Endothelial cell of umbilical vein (primary cell): ENCODE measurements at regions not wholly inside any gene's neighbourhood (a gene's known extent, or its start where the extent isn't known, plus 50 kb on each side); places are given as distances from the start of the nearest gene placed in this dataset.
A peak's percentile ranks its signal among the peaks of the same experiment; 100 is the strongest.

ENCODE experiments used
- BruUV-seq: library from RNA; stranded (reverse); fragments of 400-500 nt; replicated peaks from 2 replicates; lab custom pipeline; 2021; lab: Mats Ljungman, UMichigan
- CTCF ChIA-PET: fragments of 300-600, 350-600 bp; sonication (Branson Sonifier 250); formaldehyde crosslinking; loops from one replicate; lab custom pipeline; 2021; ENCODE audit warnings: antibody characterized with exemption, inconsistent platforms; lab: Charles Lee
- POLR2A ChIA-PET: fragments of 300-600, 350-600 bp; sonication (Branson Sonifier 250); formaldehyde crosslinking; loops from one replicate; lab custom pipeline; 2021; ENCODE audit warnings: antibody characterized with exemption, inconsistent platforms; lab: Charles Lee
- DNase-seq: peaks from one replicate; pipeline ENCODE4 v3.0.0-alpha.2; 2011; ENCODE audit warnings: low read depth, low spot score
- FAIRE-seq: peaks from 2 replicates; lab custom pipeline; 2011; peaks lifted over from hg19 to GRCh38; lab: Jason Lieb, UNC
- H2AFZ ChIP-seq: 2 replicates; pipeline ENCODE4 v1.6.0; 2012; ENCODE audit warnings: low read depth, low read length, control low read depth, inconsistent platforms
- H3K27ac ChIP-seq: 2 replicates; pipeline ENCODE4 v1.5.1; 2011; ENCODE audit warnings: low read depth, mild to moderate bottlenecking, control low read depth, low read length, moderate library complexity; ENCODE audit not compliant: insufficient read depth
- H3K27me3 ChIP-seq, 2 experiments: 2 replicates each; pipeline versions ENCODE4 v1.6.0 to v1.6.1; 2011; ENCODE audit warnings: low read length in 2 of 2, mixed read lengths in 1 of 2; ENCODE audit not compliant: control insufficient read depth in 2 of 2, insufficient read depth in 2 of 2
- H3K36me3 ChIP-seq, 2 experiments: 2 replicates in 1 of 2; 3 replicates in 1 of 2; pipeline ENCODE4 v1.5.1; 2011; ENCODE audit warnings: low read length in 2 of 2, mild to moderate bottlenecking in 1 of 2, moderate library complexity in 1 of 2; ENCODE audit not compliant: control insufficient read depth in 2 of 2, insufficient read depth in 2 of 2; ENCODE audit errors: extremely low read depth in 1 of 2
- H3K4me1 ChIP-seq: 3 replicates; pipeline ENCODE4 v1.5.1; 2011; ENCODE audit warnings: mild to moderate bottlenecking, low read length; ENCODE audit not compliant: control insufficient read depth, insufficient read depth; ENCODE audit errors: extremely low read depth
- H3K4me2 ChIP-seq: 2 replicates; pipeline ENCODE4 v1.6.1; 2011; ENCODE audit warnings: low read length, control low read depth, mixed read lengths; ENCODE audit not compliant: insufficient read depth
- H3K4me3 ChIP-seq, 3 experiments: fragments of 200-600 bp in 1 of 3; sonication (generic), shearing (Covaris generic) in 1 of 3; replicated peaks in 1 of 3; 2 replicates each; pipeline ENCODE4 v1.5.1; 2011 to 2016; ENCODE audit warnings: control low read depth in 3 of 3, low read length in 3 of 3, mild to moderate bottlenecking in 2 of 3, inconsistent platforms in 1 of 3, low read depth in 1 of 3, moderate library complexity in 1 of 3; ENCODE audit not compliant: insufficient read depth in 1 of 3
- H3K79me2 ChIP-seq: 2 replicates; pipeline ENCODE4 v1.6.0; 2012; ENCODE audit warnings: low read length, inconsistent platforms; ENCODE audit not compliant: control insufficient read depth, insufficient read depth
- H3K9ac ChIP-seq: replicated peaks from 2 replicates; pipeline ENCODE3; 2011; ENCODE audit warnings: low read length, control low read depth; ENCODE audit not compliant: insufficient read depth; ENCODE audit errors: extremely low read depth
- H3K9me1 ChIP-seq: replicated peaks from 3 replicates; pipeline ENCODE4 v1.6.0; 2011; ENCODE audit warnings: mild to moderate bottlenecking, low read length; ENCODE audit not compliant: control insufficient read depth, insufficient read depth; ENCODE audit errors: extremely low read depth
- H3K9me3 ChIP-seq: replicated peaks from 2 replicates; pipeline ENCODE4 v1.5.1; 2012; ENCODE audit warnings: low read length, inconsistent platforms; ENCODE audit not compliant: control insufficient read depth, insufficient read depth
- H4K20me1 ChIP-seq: replicated peaks from 2 replicates; pipeline ENCODE3; 2011; ENCODE audit warnings: mild to moderate bottlenecking, low read length; ENCODE audit not compliant: control insufficient read depth, insufficient read depth; ENCODE audit errors: extremely low read depth
- CTCF ChIP-seq, 2 donors: IDR thresholded peaks; 1 replicate in 1 of 2; 2 replicates in 1 of 2; pipeline ENCODE4 v1.5.1; 2011; ENCODE audit warnings: low read length in 2 of 2, mild to moderate bottlenecking in 2 of 2, moderate library complexity in 2 of 2, control low read depth in 1 of 2, inconsistent platforms in 1 of 2, low read depth in 1 of 2; ENCODE audit not compliant: insufficient read depth in 1 of 2; ENCODE audit errors: extremely low read depth in 1 of 2
- EZH2 ChIP-seq: IDR thresholded peaks from 2 replicates; pipeline ENCODE4 v1.6.1; 2012; ENCODE audit warnings: borderline replicate concordance, low read depth, mild to moderate bottlenecking, moderate library complexity, low read length, inconsistent platforms; ENCODE audit not compliant: severe bottlenecking
- FOS ChIP-seq: IDR thresholded peaks from 2 replicates; pipeline ENCODE4 v1.6.1; 2011; ENCODE audit warnings: mild to moderate bottlenecking, low read length, moderate library complexity, borderline replicate concordance; ENCODE audit not compliant: insufficient read depth
- GATA2 ChIP-seq: IDR thresholded peaks from 2 replicates; pipeline ENCODE4 v1.7.0; 2011; ENCODE audit warnings: low read depth, mild to moderate bottlenecking, moderate library complexity, mixed read lengths, low read length; ENCODE audit not compliant: insufficient read length, insufficient read depth
- JUN ChIP-seq: IDR thresholded peaks from 2 replicates; pipeline ENCODE4 v1.6.1; 2011; ENCODE audit warnings: borderline replicate concordance, low read depth; ENCODE audit not compliant: insufficient read length, insufficient read depth
- MAX ChIP-seq: IDR thresholded peaks from 2 replicates; pipeline ENCODE4 v1.6.1; 2011; ENCODE audit not compliant: insufficient read depth, insufficient read length
- MYC ChIP-seq: IDR thresholded peaks from one replicate; pipeline ENCODE4 v1.6.1; 2011; ENCODE audit warnings: mild to moderate bottlenecking, low read depth, low read length
- POLR2A ChIP-seq: IDR thresholded peaks from 2 replicates; pipeline ENCODE4 v1.6.1; 2012; ENCODE audit warnings: low read depth, mild to moderate bottlenecking, control low read depth, low read length
- POLR2AphosphoS5 ChIP-seq: IDR thresholded peaks from 2 replicates; pipeline ENCODE4 v1.6.1; 2012; ENCODE audit warnings: low read depth, mild to moderate bottlenecking, control low read depth, low read length, moderate library complexity; ENCODE audit not compliant: insufficient read depth
- dilution Hi-C: fragments of 300-500 bp; cut with MboI; formaldehyde crosslinking; loops from one replicate; pipeline ENCODE4 v1.15.0; 2019; ENCODE audit warnings: low sequenced_read_pairs; ENCODE audit not compliant: extremely low pct_ligation_motif_present
- intact Hi-C: fragments of 100-400 bp; cut with micrococcal nuclease; formaldehyde crosslinking; loops from one replicate; pipeline ENCODE4 v1.10.0; 2022

DNA sequence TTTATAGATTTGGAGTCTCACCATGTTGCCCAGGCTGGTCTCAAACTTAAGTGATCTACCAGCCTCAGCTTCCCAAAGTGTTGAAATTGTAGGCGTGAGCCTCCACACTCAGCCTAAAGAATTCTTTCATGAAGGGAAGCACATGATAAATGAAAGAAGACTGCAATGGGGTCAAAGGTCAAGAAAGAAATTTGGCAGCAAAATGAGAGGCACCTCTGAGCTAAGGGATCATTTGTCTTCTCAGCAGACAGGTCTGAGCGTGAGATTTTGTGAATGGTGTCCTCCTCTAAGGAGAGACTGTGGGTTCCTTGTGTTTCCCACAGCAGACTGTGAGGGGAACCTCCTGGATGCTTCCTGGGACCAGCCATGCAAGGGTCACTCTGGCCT is 57.5 kb upstream of the EGFL6 start:
- FAIRE-seq = no peak
- no peaks in the 10 kb centered on the region for H3K36me3 ChIP-seq
- no peak overlapping the region for H3K27ac ChIP-seq
- no peak for DNase-seq
- H3K27me3 ChIP-seq = no peaks in the 10 kb centered on the region
- no peak overlapping the region for H3K4me2 ChIP-seq
- no peaks in the 10 kb centered on the region for H3K4me1 ChIP-seq
- BruUV-seq = no TSS peak
- no peaks in the 10 kb centered on the region for H3K9me3 ChIP-seq
- dilution Hi-C loops (no loop called here), intact Hi-C loops (no loop called here)
- H3K4me3 ChIP-seq = no peak overlapping the region
- H4K20me1 ChIP-seq = no peaks in the 10 kb centered on the region
- H3K9me1 ChIP-seq = no peaks in the 10 kb centered on the region
- CTCF ChIA-PET = interaction anchor here (0.9 kb wide), 1 partner anchor 520 kb away, joined by 3 read pairs; no protein-coding TSS in a partner anchor
- H2AFZ ChIP-seq = no peak overlapping the region
- POLR2A ChIA-PET = no interaction called here
- no peak overlapping the region for H3K9ac ChIP-seq
- H3K79me2 ChIP-seq = no peaks in the 10 kb centered on the region
- no peak for TF ChIP-seq EZH2
- TF ChIP-seq MAX = no peak
- TF ChIP-seq GATA2 = no peak
- no peak for TF ChIP-seq POLR2A
- TF ChIP-seq MYC = no peak

GRCh38 chrX:13511241-13511943 is 58.0 kb upstream of the EGFL6 start:
- POLR2A ChIA-PET = no interaction called here
- no peak overlapping the region for H3K9ac ChIP-seq
- no peak overlapping the region for H3K4me2 ChIP-seq
- no peak for DNase-seq
- dilution Hi-C loops = no loop called here
- no peak overlapping the region for H3K27ac ChIP-seq
- no peaks in the 10 kb centered on the region for H3K9me3 ChIP-seq
- no peak overlapping the region for H2AFZ ChIP-seq
- H3K79me2 ChIP-seq = no peaks in the 10 kb centered on the region
- H3K27me3 ChIP-seq = no peaks in the 10 kb centered on the region
- CTCF ChIA-PET = no interaction called here
- TF ChIP-seq POLR2A (no peak), GATA2 (no peak), MYC (no peak), POLR2AphosphoS5 (no peak), FOS (no peak), JUN (no peak), EZH2 (no peak), CTCF (IDR thresholded peaks at IDR 0.05; ENCODE audit: extremely low read depth in 1 of 2, insufficient read depth in 1 of 2, low read depth in 1 of 2, low read length in 2 of 2) (no peak), MAX (no peak)
- no peaks in the 10 kb centered on the region for H3K9me1 ChIP-seq
- no peaks in the 10 kb centered on the region for H3K4me1 ChIP-seq
- H3K4me3 ChIP-seq = no peak overlapping the region
- no peaks in the 10 kb centered on the region for H3K36me3 ChIP-seq
- intact Hi-C loops = no loop called here
- no peaks in the 10 kb centered on the region for H4K20me1 ChIP-seq
- no TSS peak for BruUV-seq
- FAIRE-seq = peak; percentile 82
